ENCODE measurements at regions not wholly inside any gene's neighbourhood (a gene's known extent, or its start where the extent isn't known, plus 50 kb on each side); places are given as distances from the start of the nearest gene placed in this dataset.

- TF ChIP-seq POLR2A (IDR thresholded peaks at IDR 0.05) = no peak
- no peak for TF ChIP-seq CTCF (IDR thresholded peaks at IDR 0.05)
- no peak for TF ChIP-seq POLR2AphosphoS5 (IDR thresholded peaks at IDR 0.05)
- no peak for TF ChIP-seq EP300 (IDR thresholded peaks at IDR 0.05)
Measured at GRCh38 chr6:4192627-4193026, 57.3 kb upstream of the ECI2 start.

Measured in sigmoid colon (tissue), 4 donors.